ENCODE measurements at regions not wholly inside any gene's neighbourhood (a gene's known extent, or its start where the extent isn't known, plus 50 kb on each side); places are given as distances from the start of the nearest gene placed in this dataset.
"Not testable (repeated sequence)": the region's sequence is repeated elsewhere in the genome, so short reads cannot be mapped to it uniquely, and the experiment has no call there.

DNA sequence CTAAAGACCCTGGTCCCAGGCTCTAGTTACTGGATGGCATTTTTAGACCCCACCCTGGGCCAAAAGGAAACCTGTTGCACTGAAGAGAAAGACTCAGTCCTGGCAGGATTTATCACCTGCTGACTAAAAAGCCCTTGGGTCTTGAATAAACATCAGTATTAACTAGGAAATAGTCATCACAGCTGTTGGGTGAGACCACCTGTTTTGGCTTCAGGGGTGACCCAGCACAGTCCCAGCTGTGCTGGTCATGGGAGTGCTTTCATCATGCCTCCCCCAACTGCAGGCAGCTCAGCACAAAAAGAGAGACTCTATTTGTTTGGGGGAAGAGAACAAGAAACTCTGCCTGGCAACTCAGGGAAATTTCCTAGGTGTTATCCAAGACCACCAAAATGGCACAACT lies 903.2 kb downstream of the C4orf33 start:
- no peak for DNase-seq (ENCODE audit: low spot score)

DNA sequence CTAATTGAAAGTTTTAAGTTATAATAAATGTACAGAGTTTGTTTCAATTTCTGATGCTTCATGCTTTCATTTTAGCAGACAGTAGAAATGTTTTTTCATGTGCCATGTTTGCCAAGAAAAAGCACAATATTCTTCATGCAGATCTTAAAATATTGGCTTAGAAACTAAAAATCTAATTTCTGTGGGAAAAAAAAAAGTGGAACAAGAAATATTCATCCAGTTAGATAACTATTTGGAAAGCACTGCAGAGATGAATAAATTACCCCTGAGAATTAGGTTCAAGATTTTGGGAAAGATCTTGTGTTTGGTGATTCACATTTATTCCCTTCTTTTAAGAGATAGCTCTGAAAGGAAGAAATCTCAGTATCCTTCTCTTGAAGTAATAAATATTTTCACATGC lies 912.5 kb downstream of the C4orf33 start:
- no peak for DNase-seq (ENCODE audit: low spot score)

DNA sequence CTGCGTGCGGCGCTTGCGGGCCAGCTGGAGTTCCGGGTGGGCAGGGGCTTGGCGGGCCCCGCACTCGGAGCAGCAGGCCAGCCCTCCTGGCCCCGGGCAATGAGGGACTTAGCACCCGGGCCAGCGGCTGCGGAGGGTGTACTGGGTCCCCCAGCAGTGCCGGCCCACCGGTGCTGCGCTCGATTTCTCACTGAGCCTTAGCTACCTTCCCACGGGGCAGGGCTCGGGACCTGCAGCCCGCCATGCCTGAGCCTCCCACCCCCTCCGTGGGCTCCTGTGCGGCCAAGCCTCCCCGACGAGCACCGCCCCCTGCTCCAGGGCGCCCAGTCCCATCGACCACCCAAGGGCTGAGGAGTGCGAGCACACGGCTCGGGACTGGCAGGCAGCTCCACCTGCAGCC lies 916.9 kb downstream of the C4orf33 start:
- not testable (repeated sequence) for DNase-seq (ENCODE audit: low spot score)

DNA sequence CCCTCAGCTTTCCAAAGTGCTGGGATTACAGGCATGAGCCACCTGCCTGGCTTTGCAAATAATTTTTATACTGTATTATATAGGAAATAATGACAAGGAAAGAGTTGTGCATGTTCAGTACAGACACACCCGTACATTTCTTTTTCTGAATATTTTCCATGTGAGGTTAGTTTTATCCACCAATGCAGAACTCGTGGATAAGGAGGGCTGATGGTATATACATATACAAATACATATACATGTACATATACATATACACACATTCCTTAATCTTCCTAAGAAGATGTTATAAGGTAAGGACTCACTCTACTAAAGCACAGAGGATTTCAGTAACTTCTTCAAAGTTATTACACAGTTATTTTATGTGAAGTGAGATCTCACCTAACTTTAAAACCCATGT lies 925.8 kb downstream of the C4orf33 start:
- no peak for DNase-seq (ENCODE audit: low spot score)

DNA sequence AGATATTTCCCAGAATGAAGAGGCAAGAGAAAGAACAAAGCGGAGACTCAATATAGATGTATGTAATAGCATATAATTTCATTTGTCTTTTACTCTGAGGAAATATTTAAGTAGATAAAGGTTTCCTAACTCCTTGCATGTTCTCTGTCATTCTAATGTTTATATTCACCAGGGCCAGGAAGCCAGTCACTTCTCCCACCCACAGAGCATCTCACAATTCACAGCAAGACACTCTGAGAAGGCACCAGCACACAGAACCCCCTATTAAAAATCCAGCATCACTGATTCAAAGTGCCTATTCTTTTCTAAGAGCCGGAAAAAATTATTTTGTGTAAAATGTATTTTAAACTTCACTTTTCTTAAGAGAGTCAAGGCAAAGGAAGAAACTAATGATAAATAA lies 927.1 kb downstream of the C4orf33 start:
- DNase-seq (ENCODE audit: low spot score) = no peak

DNA sequence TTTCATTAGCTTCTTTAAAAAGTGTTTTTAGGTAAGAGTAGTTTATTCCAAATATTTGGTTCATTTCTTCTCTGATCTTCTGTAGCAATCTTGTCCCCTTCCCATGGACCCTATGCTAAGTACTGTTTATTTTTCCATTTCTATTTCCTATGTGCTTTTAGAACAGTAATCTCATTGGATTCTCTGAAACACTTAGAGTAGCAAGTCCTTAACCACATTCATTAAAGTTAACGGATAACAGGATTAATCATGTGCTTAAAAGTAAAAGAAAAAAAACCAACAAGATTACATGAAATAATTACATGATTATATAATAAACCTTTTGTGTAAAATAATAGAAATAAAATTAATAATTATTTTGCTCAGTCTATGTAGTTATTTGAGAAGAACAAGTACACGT lies 929.7 kb downstream of the C4orf33 start:
- DNase-seq (ENCODE audit: low spot score) = no peak

DNA sequence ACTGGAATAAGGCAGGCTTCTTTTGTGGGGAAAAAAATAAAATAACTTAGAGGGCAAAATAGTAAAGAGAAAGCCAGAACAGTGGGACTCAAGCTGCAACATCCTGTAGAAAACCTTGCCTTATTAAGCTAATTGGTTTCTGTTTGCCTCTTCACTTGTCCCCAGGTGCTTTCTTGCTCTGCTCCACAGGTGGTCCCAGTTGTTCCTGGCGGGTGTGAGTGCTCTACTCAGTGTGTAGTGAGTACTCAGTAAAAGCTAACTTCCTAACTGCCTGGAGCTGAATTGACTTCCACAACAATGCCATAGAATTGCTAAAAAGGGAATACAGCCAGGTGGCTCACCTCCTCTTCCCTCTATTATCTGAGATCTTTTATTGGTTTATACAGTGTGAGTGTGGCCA lies 930.2 kb downstream of the C4orf33 start:
- no peak for DNase-seq (ENCODE audit: low spot score)

DNA sequence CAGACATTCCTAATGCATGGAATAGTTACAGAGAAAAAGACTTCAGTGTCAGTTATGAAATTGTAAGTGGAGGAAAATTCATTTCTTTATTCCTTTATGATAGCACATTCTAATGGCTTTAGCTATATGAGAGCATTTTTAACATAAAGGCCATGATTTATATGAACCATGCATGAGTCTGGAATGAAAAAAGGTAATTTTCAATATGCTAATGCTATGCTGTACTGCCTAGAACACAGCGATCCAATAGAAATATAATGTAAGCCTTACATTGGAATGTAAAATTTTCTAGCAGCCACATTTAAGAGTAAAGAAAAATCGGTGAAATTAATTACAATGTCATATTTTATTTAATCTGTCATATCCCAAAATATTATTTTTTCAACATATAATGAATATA lies 932.0 kb downstream of the C4orf33 start:
- no peak for DNase-seq (ENCODE audit: low spot score)

DNA sequence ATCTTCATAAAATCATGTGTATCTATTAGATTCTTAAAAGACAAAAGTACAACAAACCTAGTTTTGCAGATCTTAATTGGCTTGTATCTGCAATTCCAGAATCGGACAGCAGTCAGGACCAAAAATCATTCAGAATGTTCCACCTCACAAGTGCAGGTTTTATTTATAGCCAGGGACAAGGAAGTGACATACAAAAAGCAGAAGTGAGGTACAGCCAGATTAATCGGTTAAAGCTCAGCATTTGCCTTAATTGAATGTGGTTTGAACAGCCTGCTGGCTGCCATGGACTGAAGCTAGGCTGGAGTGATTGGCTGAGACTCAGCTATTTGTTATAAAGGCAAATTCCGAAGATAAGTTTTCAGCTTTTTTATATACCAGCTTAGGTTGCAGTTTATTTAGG lies 932.6 kb downstream of the C4orf33 start:
- DNase-seq (ENCODE audit: low spot score) = no peak

DNA sequence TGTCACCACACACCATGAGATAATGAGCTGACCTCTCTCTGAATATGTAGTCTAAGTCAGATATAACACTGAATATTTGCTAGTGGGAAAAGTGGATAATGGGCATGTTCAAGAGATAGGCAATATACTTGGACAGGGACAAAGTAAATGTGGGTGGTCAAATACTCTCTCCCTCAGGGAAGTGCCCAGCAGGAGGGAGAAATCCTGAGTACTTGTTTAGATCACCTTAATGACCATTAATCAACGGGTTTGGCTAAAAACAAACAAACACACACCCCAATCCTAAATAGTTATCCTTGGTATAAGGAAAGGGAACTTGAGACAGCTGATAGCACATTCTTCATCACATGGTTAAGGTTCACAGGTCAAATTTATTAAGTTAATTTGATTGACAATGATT lies 933.5 kb downstream of the C4orf33 start:
- DNase-seq (ENCODE audit: low spot score) = no peak

DNA sequence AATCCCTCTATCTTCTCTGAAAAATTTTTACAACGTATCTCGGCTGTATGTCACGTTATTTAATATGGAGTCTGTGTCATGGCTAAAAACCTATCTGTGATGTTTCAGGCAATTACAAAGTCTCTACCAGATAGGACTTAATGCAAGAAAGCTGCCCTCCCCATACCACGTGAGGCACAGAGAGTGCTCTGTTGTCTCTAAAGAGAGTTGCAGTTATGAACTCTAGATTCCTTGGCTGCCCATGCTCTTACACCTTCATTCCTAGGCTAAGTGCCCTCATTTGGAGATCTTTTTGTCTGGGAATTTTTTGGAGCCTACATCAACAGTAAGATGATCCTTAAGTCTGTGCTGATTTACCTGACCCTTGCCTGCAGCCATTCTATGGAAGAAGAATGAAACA lies 935.9 kb downstream of the C4orf33 start:
- no peak for DNase-seq (ENCODE audit: low spot score)

DNA sequence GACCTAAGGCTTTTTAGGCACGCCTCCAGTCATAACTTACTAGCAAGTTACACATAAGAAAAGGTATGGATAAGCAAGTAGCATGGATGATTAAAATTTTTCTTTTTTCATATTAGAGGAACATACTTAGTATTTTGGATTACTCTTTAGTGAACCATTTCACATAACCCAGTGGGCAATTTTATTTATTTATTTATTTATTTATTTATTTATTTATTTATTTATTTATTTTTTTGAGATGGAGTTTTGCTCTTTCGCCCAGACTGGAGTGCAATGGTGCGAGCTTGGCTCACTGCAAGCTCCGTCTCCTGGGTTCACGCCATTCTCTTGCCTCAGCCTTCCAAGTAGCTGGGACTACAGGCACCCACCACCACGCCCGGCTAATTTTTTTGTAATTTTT lies 937.7 kb downstream of the C4orf33 start:
- DNase-seq (ENCODE audit: low spot score) = not testable (repeated sequence)

DNA sequence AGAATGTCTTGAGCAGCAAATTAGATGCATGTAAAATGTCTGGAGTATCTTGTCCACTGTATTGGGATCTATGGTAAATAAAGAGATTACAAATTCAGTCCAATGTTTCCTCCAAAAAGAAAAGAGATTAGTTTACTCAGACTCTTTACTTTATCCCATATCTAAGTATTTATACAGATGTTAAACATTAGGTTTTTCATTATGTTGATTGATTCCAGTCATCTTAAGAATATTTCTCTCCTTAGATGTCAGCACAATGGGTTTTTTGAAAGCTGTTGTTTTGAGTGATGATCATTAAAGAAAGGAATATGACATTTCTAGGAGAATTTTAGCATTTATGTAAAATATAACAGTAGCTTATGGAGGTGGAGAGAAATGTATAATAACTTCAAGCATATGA lies 938.9 kb downstream of the C4orf33 start:
- no peak for DNase-seq (ENCODE audit: low spot score)

DNA sequence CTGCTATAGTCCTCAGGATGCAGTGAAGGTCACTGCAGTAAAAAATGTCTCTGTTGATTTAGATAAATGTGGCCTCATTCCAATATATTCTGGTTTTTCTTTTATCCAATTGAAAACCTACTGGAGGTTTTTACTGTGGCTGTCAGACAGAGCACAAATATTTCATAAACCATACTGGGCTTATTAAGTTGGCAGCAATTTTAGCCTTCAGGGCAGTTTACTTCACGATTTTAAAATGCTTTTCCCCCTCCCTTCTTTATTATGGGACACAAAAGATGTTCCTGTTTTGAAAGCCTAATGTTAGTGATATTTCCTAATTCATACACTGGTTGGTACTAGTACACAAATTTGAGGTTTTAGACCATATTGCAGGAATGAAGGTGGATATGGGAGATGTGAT lies 939.4 kb downstream of the C4orf33 start:
- no peak for DNase-seq (ENCODE audit: low spot score)

DNA sequence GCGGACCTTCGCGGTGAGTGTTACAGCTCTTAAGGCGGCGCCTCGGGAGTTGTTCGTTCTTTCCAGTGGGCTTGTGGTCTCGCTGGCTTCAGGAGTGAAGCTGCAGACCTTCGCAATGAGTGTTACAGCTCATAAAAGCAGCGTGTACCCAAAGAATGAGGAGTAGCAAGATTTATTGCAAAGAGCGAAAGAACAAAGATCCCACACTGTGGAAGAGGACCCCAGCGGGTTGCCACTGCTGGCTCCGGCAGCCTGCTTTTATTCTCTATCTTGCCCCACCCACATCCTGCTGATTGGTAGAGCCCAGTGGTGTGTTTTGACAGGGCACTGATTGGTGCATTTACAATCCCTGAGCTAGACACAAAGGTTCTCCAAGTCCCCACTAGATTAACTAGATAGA lies 941.9 kb downstream of the C4orf33 start:
- DNase-seq (ENCODE audit: low spot score) = not testable (repeated sequence)

DNA sequence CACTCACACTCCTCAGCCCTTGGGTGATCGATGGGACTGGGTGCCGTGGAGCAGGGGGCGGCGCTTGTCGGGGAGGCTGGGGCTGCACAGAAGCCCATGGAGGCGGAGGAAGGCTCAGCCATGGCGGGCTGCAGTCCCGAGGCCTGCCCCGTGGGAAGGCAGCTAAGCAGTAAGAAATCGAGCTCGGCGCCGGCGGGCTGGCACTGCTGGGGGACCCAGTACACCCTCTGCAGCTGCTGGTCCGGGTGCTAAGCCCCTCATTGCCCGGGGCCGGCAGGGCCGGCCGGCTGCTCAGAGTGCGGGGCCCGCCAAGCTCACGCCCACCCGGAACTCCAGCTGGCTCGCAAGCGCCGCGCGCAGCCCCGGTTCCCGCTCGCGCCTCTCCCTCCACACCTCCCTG lies 942.6 kb downstream of the C4orf33 start:
- DNase-seq (ENCODE audit: low spot score) = not testable (repeated sequence)

DNA sequence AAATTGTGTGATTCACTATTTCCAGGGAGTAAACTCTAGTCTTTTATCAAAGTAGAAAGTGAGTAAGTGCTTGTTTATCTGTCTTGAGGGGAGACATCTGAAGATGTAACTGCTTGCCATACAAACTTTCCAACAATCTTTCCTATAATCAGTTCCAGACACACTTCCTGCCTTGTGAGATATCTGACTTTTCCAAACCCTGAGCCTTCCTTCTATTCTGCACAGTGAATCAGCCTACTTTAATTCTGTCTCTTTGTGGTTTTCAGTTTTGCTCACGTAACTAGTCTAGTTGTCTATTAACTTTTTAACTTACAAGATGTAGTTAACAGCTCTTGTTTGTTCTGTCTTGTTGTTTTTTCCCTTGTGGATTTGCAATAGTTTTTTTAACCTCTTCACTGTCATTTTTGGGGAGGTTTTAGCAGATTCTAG lies 947.8 kb downstream of the C4orf33 start:
- DNase-seq (ENCODE audit: low spot score) = no peak

DNA sequence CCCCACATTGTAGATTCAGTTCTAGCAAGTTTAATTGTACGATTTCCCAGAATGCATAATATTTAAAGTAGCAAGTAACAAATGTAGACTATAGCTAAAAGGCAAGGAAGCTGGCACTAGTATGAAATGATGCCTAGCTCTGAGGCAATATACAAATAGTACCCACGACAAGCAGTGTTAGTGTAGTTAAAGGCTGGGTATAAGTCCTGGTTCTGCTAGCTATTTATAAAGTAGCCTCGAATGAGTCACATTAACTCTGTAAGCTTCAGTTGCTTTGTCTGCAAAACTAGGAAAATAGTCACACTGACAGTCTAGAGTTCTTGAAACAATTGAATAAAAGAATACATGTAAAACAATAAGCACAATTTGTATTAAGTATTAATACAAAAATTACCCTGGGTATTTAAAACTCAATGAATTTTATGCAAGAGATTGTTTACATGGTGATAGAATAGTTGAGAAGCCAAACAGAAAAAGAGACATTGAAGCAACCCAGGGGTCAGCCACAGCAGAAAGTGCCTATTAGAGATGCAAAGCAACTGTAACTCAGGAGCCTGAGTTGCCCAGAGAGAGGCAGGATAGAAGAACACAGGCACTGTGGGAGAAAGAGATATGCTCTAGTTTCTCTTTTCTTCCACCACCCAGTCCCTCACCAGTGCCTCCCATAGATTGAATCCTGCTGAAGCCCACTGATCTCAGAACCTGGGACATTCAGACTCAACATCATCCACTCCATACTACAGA lies 949.0 kb downstream of the C4orf33 start:
- no peak for DNase-seq (ENCODE audit: low spot score)

DNA sequence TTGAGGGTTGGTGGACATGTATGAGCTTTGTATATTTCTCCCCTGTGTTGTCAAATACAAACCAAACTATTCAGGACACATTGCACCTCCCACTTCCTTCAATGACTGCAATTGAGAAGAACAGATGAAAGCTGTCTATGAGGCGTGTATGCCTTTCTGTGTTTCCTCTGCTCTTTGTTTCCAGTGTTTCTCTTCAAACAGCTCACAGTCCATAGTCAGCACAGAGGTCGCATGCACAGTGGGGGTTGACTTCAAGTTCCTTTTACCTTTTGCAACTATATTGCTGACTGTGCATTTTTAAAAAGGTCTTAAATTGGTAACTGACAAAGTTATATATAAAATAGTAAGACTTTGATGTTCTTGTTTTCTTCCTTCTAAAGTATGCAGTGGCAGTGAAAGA lies 957.8 kb downstream of the C4orf33 start:
- DNase-seq (ENCODE audit: low spot score) = no peak

DNA sequence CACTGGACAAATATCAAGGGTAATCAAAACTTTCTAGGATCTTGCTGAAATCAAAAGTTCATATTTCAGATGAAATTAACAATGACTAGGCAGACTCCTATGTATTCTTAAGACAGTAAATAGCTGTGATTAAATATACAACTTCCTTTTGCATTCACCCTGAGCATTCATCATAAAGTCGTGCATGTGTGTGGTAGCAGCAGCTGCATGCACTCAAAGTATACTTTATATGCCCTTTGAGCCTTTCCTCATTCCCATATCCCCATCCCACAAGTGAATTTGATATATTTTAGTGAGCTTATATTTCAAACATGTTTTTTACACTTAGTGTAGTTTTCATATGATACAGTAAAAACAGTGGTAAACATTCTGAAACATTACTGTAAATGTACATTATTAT lies 959.0 kb downstream of the C4orf33 start:
- no peak for DNase-seq (ENCODE audit: low spot score)

DNA sequence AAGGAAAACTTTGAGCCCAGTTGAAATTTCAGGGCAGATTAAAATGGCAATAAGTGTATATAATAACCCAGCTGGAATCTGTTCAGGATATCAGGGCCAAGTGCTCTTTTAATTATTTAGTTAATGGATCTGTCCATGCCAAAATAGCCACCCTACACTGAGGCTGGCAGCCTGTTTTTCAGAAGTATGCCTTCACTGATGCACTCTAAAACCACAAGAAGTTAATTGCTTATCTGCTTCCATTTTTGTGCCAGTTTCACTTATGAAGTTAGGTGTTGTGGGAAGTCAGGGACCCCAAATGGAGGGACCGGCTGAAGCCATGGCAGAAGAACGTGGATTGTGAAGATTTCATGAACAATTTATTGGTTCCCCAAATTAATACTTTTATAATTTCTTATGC lies 960.3 kb downstream of the C4orf33 start:
- no peak for DNase-seq (ENCODE audit: low spot score)

DNA sequence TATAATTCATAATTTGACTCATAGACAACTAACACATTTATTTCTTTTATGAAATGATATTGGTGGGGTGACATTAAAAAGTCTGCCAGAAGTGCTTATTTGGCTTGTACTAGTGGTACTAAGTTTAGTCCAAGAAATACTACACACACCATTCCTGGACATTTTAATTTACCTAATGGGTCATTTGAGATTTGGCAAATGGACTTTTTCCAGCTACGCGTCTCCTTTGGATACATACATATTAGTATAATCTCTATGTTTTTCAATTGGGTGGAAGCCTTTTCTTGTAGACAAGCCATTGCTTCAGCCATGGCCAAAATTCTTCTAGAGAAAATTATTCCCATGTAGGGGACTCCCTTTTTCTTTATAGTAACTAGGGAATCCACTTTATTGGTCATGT lies 968.5 kb downstream of the C4orf33 start:
- DNase-seq (ENCODE audit: low spot score) = no peak

DNA sequence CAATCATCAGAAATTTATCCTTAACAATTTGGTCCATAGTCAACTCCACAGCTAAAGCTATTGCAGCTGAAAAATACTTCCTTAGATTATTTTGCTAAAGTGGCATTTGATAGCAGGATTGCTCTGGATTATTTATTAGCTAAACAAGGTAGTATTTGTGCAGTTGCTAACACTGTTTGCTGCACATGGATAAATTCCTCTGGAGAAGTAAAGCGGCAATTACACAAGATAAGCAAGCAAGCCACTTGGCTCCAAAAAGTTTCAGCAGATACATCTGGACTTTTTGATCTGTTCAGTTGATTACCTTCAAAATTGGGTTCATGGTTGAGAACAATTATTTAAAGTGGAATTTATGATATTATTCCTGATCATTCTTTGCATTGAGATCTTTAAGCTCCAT lies 971.5 kb downstream of the C4orf33 start:
- no peak for DNase-seq (ENCODE audit: low spot score)

DNA sequence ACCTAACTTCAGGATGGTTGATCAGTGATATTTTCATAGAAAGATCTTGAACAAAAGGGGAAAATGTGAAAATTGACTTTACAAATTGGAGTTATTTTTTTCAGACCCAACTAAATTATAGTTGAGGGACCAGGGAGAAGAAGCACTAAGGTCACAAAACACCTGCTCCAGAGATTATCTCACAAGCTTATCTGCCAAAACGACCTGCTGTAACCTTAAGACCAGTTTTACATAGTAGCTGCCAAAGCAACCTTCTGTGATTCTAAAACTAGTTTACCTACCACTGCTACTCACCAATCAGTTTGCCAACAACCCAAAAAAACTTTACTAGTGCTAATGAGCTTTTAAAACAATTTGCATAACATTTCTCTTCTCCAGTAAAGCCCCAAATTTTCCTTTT lies 972.1 kb downstream of the C4orf33 start:
- no peak for DNase-seq (ENCODE audit: low spot score)

DNA sequence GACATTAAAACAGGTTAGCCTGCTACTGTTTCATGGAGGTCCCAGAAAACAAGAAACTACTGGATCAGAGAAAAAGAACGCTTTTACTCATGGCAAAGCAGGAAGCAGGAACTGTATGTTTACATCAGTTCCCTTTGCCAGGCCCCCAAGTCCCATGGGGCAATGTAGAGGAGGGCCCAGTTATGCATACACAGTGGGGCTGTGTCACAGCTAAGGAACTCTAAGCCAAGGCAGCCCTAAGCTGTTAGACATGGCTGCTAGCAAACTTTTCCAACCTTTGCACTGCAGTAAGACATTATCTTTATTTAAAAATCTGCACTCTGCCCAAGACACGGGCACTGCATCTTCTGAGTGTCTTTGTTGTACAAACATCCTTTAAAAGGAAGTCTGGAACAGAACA lies 975.8 kb downstream of the C4orf33 start:
- no peak for DNase-seq (ENCODE audit: low spot score)
